ENCODE measurements at regions not wholly inside any gene's neighbourhood (a gene's known extent, or its start where the extent isn't known, plus 50 kb on each side); places are given as distances from the start of the nearest gene placed in this dataset.

GRCh38 chr14:39581474-39581873, 149.2 kb upstream of the FBXO33 start:
- TF ChIP-seq CTCF (IDR thresholded peaks at IDR 0.05) (no peak), POLR2A (IDR thresholded peaks at IDR 0.05) (no peak), EP300 (IDR thresholded peaks at IDR 0.05) (no peak)
